Adrenal gland (tissue), 9 donors: ENCODE measurements at regions not wholly inside any gene's neighbourhood (a gene's known extent, or its start where the extent isn't known, plus 50 kb on each side); places are given as distances from the start of the nearest gene placed in this dataset.

ENCODE experiments used
- DNase-seq, 7 donors: peaks; one replicate each; pipeline ENCODE4 v3.0.0-alpha.2; 2019 to 2020
- H3K27ac ChIP-seq, 5 donors: fragments of 200-600 bp; sonication (generic) in 4 of 5; 1 replicate in 3 of 5; 2 replicates in 2 of 5; pipeline versions ENCODE4 v1.5.1 to v1.8.0; 2016 to 2020; ENCODE audit warnings: mild to moderate bottlenecking in 1 of 5
- H3K27me3 ChIP-seq: fragments of 200-600 bp; 2 replicates; pipeline ENCODE4 v1.8.0; 2021
- H3K36me3 ChIP-seq, 2 donors: fragments of 200-600 bp; replicated peaks in 1 of 2; 1 replicate in 1 of 2; 2 replicates in 1 of 2; pipeline versions ENCODE4 v1.5.1 to v1.8.0; 2018 to 2022
- H3K4me1 ChIP-seq, 2 donors: fragments of 200-600 bp; replicated peaks in 1 of 2; 1 replicate in 1 of 2; 2 replicates in 1 of 2; pipeline versions ENCODE4 v1.5.1 to v1.8.0; 2018 to 2021
- H3K4me3 ChIP-seq, 4 donors: fragments of 200-600 bp; sonication (generic) in 3 of 4; one replicate each; pipeline ENCODE4 v1.5.1; 2016 to 2018
- H3K9me3 ChIP-seq, 3 donors: fragments of 200-600 bp; sonication (generic) in 1 of 3; replicated peaks in 1 of 3; 1 replicate in 2 of 3; 2 replicates in 1 of 3; pipeline versions ENCODE4 v1.5.1 to v1.8.0; 2016 to 2021
- CTCF ChIP-seq, 6 experiments: fragments of 450-650 bp in 4 of 6; fragments of 200-600 bp in 2 of 6; sonication (generic) in 1 of 6; IDR thresholded peaks; 1 replicate in 5 of 6; 2 replicates in 1 of 6; pipeline versions ENCODE4 v1.5.1 to v1.8.0; 2016 to 2021; ENCODE audit warnings: antibody characterized with exemption in 6 of 6, mild to moderate bottlenecking in 2 of 6, moderate library complexity in 1 of 6
- POLR2A ChIP-seq, 2 donors: fragments of 450-650 bp; IDR thresholded peaks; one replicate each; pipeline ENCODE4 v1.6.1; 2017; ENCODE audit warnings: antibody characterized with exemption in 2 of 2, mild to moderate bottlenecking in 2 of 2, moderate library complexity in 1 of 2
- WGBS, 4 donors: extraction: QIAGEN DNeasy Blood & Tissue Kit in 2 of 4; methylation state at CpG; one replicate each; pipeline versions ENCODE4 v1.1.5 to v1.1.7; 2013 to 2017; 5-methylcytosine and 5-hydroxymethylcytosine counted together
- intact Hi-C, 2 donors: fragments of 100-400 bp; cut with DNase I; formaldehyde crosslinking; loops; one replicate each; pipeline versions ENCODE4 v1.14.1 to v1.15.0; 2022 to 2023
- donor health status: healthy with polysubstance abuse.
- donor health status: Bipolar disorder and iron deficiency.
- donor health status: DM: yes; HTN: yes; CAD: no.
- donor health status: DM: no; HTN: no; CAD: no.
- donor health status: DM: no; HTN: no; CAD: no.

GRCh38 chr4:137812258-137812657 lies 280.0 kb upstream of the PCDH18 start:
- Histone ChIP-seq H3K27ac (no peak overlapping the region), H3K36me3 (no peaks in the 10 kb centered on the region), H3K27me3 (no peaks in the 10 kb centered on the region), H3K4me3 (no peak overlapping the region), H3K9me3 (peaks cover 0 to 9% (median 0%) of the 10 kb centered on the region in 3 donors), H3K4me1 (no peaks in the 10 kb centered on the region)
- DNase-seq = no peak
- TF ChIP-seq POLR2A (IDR thresholded peaks at IDR 0.05) (no peak), CTCF (IDR thresholded peaks at IDR 0.05) (no peak)
- WGBS, 4 donors = 79 to 93% (median 86%) methylated on average over 4 of the region's 4 CpGs
- intact Hi-C loops = no loop called here

GRCh38 chr4:137806420-137806819 lies 274.1 kb upstream of the PCDH18 start:
- DNase-seq = no peak
- Histone ChIP-seq H3K27me3 (no peaks in the 10 kb centered on the region), H3K4me3 (no peak overlapping the region), H3K36me3 (no peaks in the 10 kb centered on the region), H3K9me3 (peaks cover 0 to 9% (median 0%) of the 10 kb centered on the region in 3 donors), H3K27ac (no peak overlapping the region), H3K4me1 (no peaks in the 10 kb centered on the region)
- intact Hi-C loops = no loop called here
- WGBS, 4 donors = 69 to 86% (median 73%) methylated on average over 3 of the region's 3 CpGs
- TF ChIP-seq CTCF (IDR thresholded peaks at IDR 0.05) (no peak), POLR2A (IDR thresholded peaks at IDR 0.05) (no peak)

- Histone ChIP-seq H3K9me3 (peaks cover 0 to 5% (median 0%) of the 10 kb centered on the region in 3 donors), H3K4me3 (no peak overlapping the region), H3K27me3 (no peaks in the 10 kb centered on the region), H3K36me3 (no peaks in the 10 kb centered on the region), H3K27ac (no peak overlapping the region), H3K4me1 (no peaks in the 10 kb centered on the region)
- WGBS, 4 donors = 79 to 81% (median 80%) methylated on average over 10 of the region's 10 CpGs
- intact Hi-C loops = no loop called here
- DNase-seq = no peak
- TF ChIP-seq CTCF (IDR thresholded peaks at IDR 0.05) (no peak), POLR2A (IDR thresholded peaks at IDR 0.05) (no peak)
These were observed 272.7 kb upstream of the PCDH18 start for GRCh38 chr4:137804906-137805495.

GRCh38 chr4:137800861-137801260 lies 268.6 kb upstream of the PCDH18 start:
- Histone ChIP-seq H3K36me3 (no peaks in the 10 kb centered on the region), H3K4me1 (no peaks in the 10 kb centered on the region), H3K27me3 (no peaks in the 10 kb centered on the region), H3K9me3 (no peaks in the 10 kb centered on the region), H3K27ac (no peak overlapping the region), H3K4me3 (no peak overlapping the region)
- intact Hi-C loops = no loop called here
- TF ChIP-seq CTCF (IDR thresholded peaks at IDR 0.05) (no peak), POLR2A (IDR thresholded peaks at IDR 0.05) (no peak)
- DNase-seq = no peak
- WGBS, 4 donors = 0 to 65% (median 25%) methylated on average over 1 of the region's 1 CpG
